ENCODE measurements at regions not wholly inside any gene's neighbourhood (a gene's known extent, or its start where the extent isn't known, plus 50 kb on each side); places are given as distances from the start of the nearest gene placed in this dataset.

- Histone ChIP-seq H4K5ac (ENCODE audit: insufficient read length, low read depth, low read length) (no peak overlapping the region), H3K4ac (ENCODE audit: low read depth, low read length) (no peak overlapping the region), H2BK120ac (ENCODE audit: low read depth, low read length, poor library complexity, severe bottlenecking) (no peak overlapping the region), H3K4me2 (ENCODE audit: insufficient read depth, insufficient read length, low read length) (no peak overlapping the region), H3K18ac (ENCODE audit: insufficient read length, low read depth, low read length) (no peak overlapping the region), H3K4me1 (ENCODE audit: insufficient read depth, low read length) (no peaks in the 10 kb centered on the region), H3K23me2 (ENCODE audit: insufficient read length, low read depth, low read length, poor library complexity, severe bottlenecking) (no peaks in the 10 kb centered on the region), H3K27me3 (ENCODE audit: insufficient read depth, low read length) (no peaks in the 10 kb centered on the region), H3K79me1 (ENCODE audit: insufficient read depth, low read depth, low read length, poor library complexity, severe bottlenecking) (no peaks in the 10 kb centered on the region), H4K8ac (replicated peaks; ENCODE audit: insufficient read length, low read depth, low read length) (no peak overlapping the region), H3K56ac (ENCODE audit: insufficient read length, low read depth, low read length) (no peak overlapping the region), H4K91ac (ENCODE audit: insufficient read length, low read depth, low read length) (no peak overlapping the region), H2BK12ac (ENCODE audit: insufficient read length, low read depth, low read length) (no peak overlapping the region), H2AK5ac (ENCODE audit: insufficient read length, low read length) (no peak overlapping the region), H2BK5ac (ENCODE audit: insufficient read length, low read length) (no peak overlapping the region), H3K79me2 (ENCODE audit: insufficient read depth, low read length) (no peaks in the 10 kb centered on the region), H2BK15ac (ENCODE audit: low read depth, low read length) (no peak overlapping the region), H3K9me3 (ENCODE audit: control insufficient read depth, low read depth, low read length) (no peaks in the 10 kb centered on the region), H3K27ac (ENCODE audit: insufficient read length, low read depth, low read length) (no peak overlapping the region), H2BK20ac (ENCODE audit: low read depth, low read length, poor library complexity, severe bottlenecking) (no peak overlapping the region), H3K23ac (ENCODE audit: insufficient read length, low read depth, low read length) (no peak overlapping the region), H3K9ac (ENCODE audit: extremely low read depth, insufficient read length, low read length) (no peak overlapping the region), H2AFZ (ENCODE audit: low read length) (no peak overlapping the region), H3T11ph (ENCODE audit: low read length) (no peak overlapping the region), H3K14ac (ENCODE audit: insufficient read depth, low read length) (no peak overlapping the region), H4K20me1 (ENCODE audit: control insufficient read depth, insufficient read depth, insufficient read length) (no peaks in the 10 kb centered on the region)
- no peak overlapping the region for H3K4me3 Mint-ChIP-seq
- peaks cover 2 to 4% of the 10 kb centered on the region in 2 experiments; a peak in 2 of 4 replicates for H3K4me1 Mint-ChIP-seq
- no CpG with 5 or more reads among the region's 15 CpGs for WGBS (ENCODE audit: extremely low coverage, insufficient read length, low lambda C conversion rate)
- H3K36me3 Mint-ChIP-seq (ENCODE audit: insufficient read depth in 1 of 3, low read depth in 3 of 3), result no peaks in the 10 kb centered on the region
- H3K9me3 Mint-ChIP-seq, result peaks cover 0 to 4% of the 10 kb centered on the region in 2 experiments; a peak in 1 of 5 replicates
- no peak overlapping the region for H3K27ac Mint-ChIP-seq
- TF ChIP-seq, protein P1, sequence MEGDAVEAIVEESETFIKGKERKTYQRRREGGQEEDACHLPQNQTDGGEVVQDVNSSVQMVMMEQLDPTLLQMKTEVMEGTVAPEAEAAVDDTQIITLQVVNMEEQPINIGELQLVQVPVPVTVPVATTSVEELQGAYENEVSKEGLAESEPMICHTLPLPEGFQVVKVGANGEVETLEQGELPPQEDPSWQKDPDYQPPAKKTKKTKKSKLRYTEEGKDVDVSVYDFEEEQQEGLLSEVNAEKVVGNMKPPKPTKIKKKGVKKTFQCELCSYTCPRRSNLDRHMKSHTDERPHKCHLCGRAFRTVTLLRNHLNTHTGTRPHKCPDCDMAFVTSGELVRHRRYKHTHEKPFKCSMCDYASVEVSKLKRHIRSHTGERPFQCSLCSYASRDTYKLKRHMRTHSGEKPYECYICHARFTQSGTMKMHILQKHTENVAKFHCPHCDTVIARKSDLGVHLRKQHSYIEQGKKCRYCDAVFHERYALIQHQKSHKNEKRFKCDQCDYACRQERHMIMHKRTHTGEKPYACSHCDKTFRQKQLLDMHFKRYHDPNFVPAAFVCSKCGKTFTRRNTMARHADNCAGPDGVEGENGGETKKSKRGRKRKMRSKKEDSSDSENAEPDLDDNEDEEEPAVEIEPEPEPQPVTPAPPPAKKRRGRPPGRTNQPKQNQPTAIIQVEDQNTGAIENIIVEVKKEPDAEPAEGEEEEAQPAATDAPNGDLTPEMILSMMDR (conservative IDR thresholded peaks at IDR 0.05), result no peak
- no peaks in the 10 kb centered on the region for H3K27me3 Mint-ChIP-seq (ENCODE audit: low read depth)
- no peak for DNase-seq
Measured at GRCh38 chr1:25146451-25146855, 85.8 kb downstream of the SYF2 start.

All from H9 (cell line).